Stomach smooth muscle (tissue), 2 donors: ENCODE measurements at regions not wholly inside any gene's neighbourhood (a gene's known extent, or its start where the extent isn't known, plus 50 kb on each side); places are given as distances from the start of the nearest gene placed in this dataset.
"Not testable (repeated sequence)": the region's sequence is repeated elsewhere in the genome, so short reads cannot be mapped to it uniquely, and the experiment has no call there.

Source experiments
- H3K27ac ChIP-seq: one replicate; pipeline ENCODE4 v1.7.0; 2013; ENCODE audit warnings: mild to moderate bottlenecking, low read length, inconsistent platforms
- H3K27me3 ChIP-seq, 2 donors: one replicate each; pipeline ENCODE4 v1.7.0; 2013; ENCODE audit warnings: low read length in 2 of 2; ENCODE audit not compliant: insufficient read depth in 2 of 2, control insufficient read depth in 1 of 2
- H3K36me3 ChIP-seq, 2 donors: one replicate each; pipeline ENCODE4 v1.7.0; 2013; ENCODE audit warnings: low read length in 2 of 2; ENCODE audit not compliant: control insufficient read depth in 2 of 2, insufficient read depth in 2 of 2
- H3K4me1 ChIP-seq: one replicate; pipeline ENCODE4 v1.7.0; 2013; ENCODE audit warnings: low read length; ENCODE audit not compliant: control insufficient read depth, insufficient read depth
- H3K4me3 ChIP-seq, 2 donors: one replicate each; pipeline ENCODE4 v1.7.0; 2013; ENCODE audit warnings: low read length in 2 of 2
- H3K9ac ChIP-seq, 2 donors: one replicate each; pipeline ENCODE4 v1.7.0; 2013; ENCODE audit warnings: low read length in 2 of 2, mild to moderate bottlenecking in 1 of 2
- H3K9me3 ChIP-seq, 2 donors: one replicate each; pipeline ENCODE4 v1.7.0; 2013; ENCODE audit warnings: low read length in 2 of 2; ENCODE audit not compliant: control insufficient read depth in 2 of 2
- donor health status: healthy.
- donor health status: Pancreatic carcinoma.

GRCh38 chr13:88005188-88005587, 334.0 kb downstream of the SLITRK5 start:
- no peaks in the 10 kb centered on the region for H3K4me1 ChIP-seq
- H3K9me3 ChIP-seq = no peaks in the 10 kb centered on the region
- H3K9ac ChIP-seq = no peak overlapping the region
- H3K4me3 ChIP-seq = no peak overlapping the region
- no peaks in the 10 kb centered on the region for H3K36me3 ChIP-seq
- no peaks in the 10 kb centered on the region for H3K27me3 ChIP-seq
- no peak overlapping the region for H3K27ac ChIP-seq

- H3K4me3 ChIP-seq = no peak overlapping the region
- no peaks in the 10 kb centered on the region for H3K4me1 ChIP-seq
- H3K27ac ChIP-seq = no peak overlapping the region
- H3K27me3 ChIP-seq = no peaks in the 10 kb centered on the region
- no peak overlapping the region for H3K9ac ChIP-seq
- no peaks in the 10 kb centered on the region for H3K36me3 ChIP-seq
- H3K9me3 ChIP-seq = no peaks in the 10 kb centered on the region
Measured at GRCh38 chr13:88014527-88014926, 343.4 kb downstream of the SLITRK5 start.

- H3K27ac ChIP-seq = no peak overlapping the region
- H3K36me3 ChIP-seq = no peaks in the 10 kb centered on the region
- H3K9me3 ChIP-seq = no peaks in the 10 kb centered on the region
- no peaks in the 10 kb centered on the region for H3K27me3 ChIP-seq
- no peak overlapping the region for H3K4me3 ChIP-seq
- no peaks in the 10 kb centered on the region for H3K4me1 ChIP-seq
- H3K9ac ChIP-seq = no peak overlapping the region
Measured at GRCh38 chr13:88022431-88023208, 351.4 kb downstream of the SLITRK5 start.

GRCh38 chr13:88026241-88026640, 355.1 kb downstream of the SLITRK5 start:
- Histone ChIP-seq H3K4me3 (no peak overlapping the region), H3K27me3 (no peaks in the 10 kb centered on the region), H3K9me3 (no peaks in the 10 kb centered on the region), H3K27ac (no peak overlapping the region), H3K36me3 (no peaks in the 10 kb centered on the region), H3K4me1 (no peaks in the 10 kb centered on the region), H3K9ac (no peak overlapping the region)

GRCh38 chr13:88031980-88032559, 360.9 kb downstream of the SLITRK5 start:
- Histone ChIP-seq H3K27me3 (no peaks in the 10 kb centered on the region), H3K4me3 (no peak overlapping the region), H3K9ac (no peak overlapping the region), H3K36me3 (no peaks in the 10 kb centered on the region), H3K4me1 (no peaks in the 10 kb centered on the region), H3K9me3 (no peaks in the 10 kb centered on the region), H3K27ac (no peak overlapping the region)

GRCh38 chr13:88036205-88036604, 365.0 kb downstream of the SLITRK5 start:
- H3K27me3 ChIP-seq, H3K36me3 ChIP-seq, H3K4me3 ChIP-seq, H3K4me1 ChIP-seq, H3K9me3 ChIP-seq, H3K27ac ChIP-seq, H3K9ac ChIP-seq: not testable (repeated sequence)

GRCh38 chr13:88042489-88042888, 371.3 kb downstream of the SLITRK5 start:
- Histone ChIP-seq H3K4me1 (no peaks in the 10 kb centered on the region), H3K9me3 (no peaks in the 10 kb centered on the region), H3K36me3 (no peaks in the 10 kb centered on the region), H3K4me3 (no peak overlapping the region), H3K27ac (no peak overlapping the region), H3K9ac (no peak overlapping the region), H3K27me3 (no peaks in the 10 kb centered on the region)

GRCh38 chr13:88051746-88052482, 380.7 kb downstream of the SLITRK5 start:
- peaks cover 0 to 4% of the 10 kb centered on the region in 2 donors for H3K9me3 ChIP-seq
- no peaks in the 10 kb centered on the region for H3K4me1 ChIP-seq
- H3K36me3 ChIP-seq = no peaks in the 10 kb centered on the region
- H3K27ac ChIP-seq = no peak overlapping the region
- H3K4me3 ChIP-seq = no peak overlapping the region
- H3K27me3 ChIP-seq = no peaks in the 10 kb centered on the region
- no peak overlapping the region for H3K9ac ChIP-seq

GRCh38 chr13:88063741-88064140, 392.6 kb downstream of the SLITRK5 start:
- peaks cover 0 to 2% of the 10 kb centered on the region in 2 donors for H3K9me3 ChIP-seq

GRCh38 chr13:88066847-88067246, 395.7 kb downstream of the SLITRK5 start:
- Histone ChIP-seq H3K9me3 (peaks cover 0 to 2% of the 10 kb centered on the region in 2 donors), H3K4me3 (no peak overlapping the region), H3K9ac (no peak overlapping the region), H3K36me3 (no peaks in the 10 kb centered on the region), H3K27ac (no peak overlapping the region), H3K4me1 (no peaks in the 10 kb centered on the region), H3K27me3 (no peaks in the 10 kb centered on the region)

More at GRCh38 chr13:88063741-88064140, 392.6 kb downstream of the SLITRK5 start:
- Histone ChIP-seq H3K27me3 (no peaks in the 10 kb centered on the region), H3K9ac (no peak overlapping the region), H3K4me1 (no peaks in the 10 kb centered on the region), H3K36me3 (no peaks in the 10 kb centered on the region), H3K27ac (no peak overlapping the region), H3K4me3 (no peak overlapping the region)
